ENCODE measurements at regions not wholly inside any gene's neighbourhood (a gene's known extent, or its start where the extent isn't known, plus 50 kb on each side); places are given as distances from the start of the nearest gene placed in this dataset.

- TF ChIP-seq Cebpa-rat (IDR thresholded peaks at IDR 0.05), result no peak
- Histone ChIP-seq H3K9me3 (replicated peaks in 1 of 11) (no peaks in the 10 kb centered on the region), H3K27me3 (no peaks in the 10 kb centered on the region), H3K9ac (no peak overlapping the region), H3K4me1 (peaks cover 9 to 13% (median 10%) of the 10 kb centered on the region in 10 experiments), H3K4me3 (no peak overlapping the region), H3K27ac (no peak overlapping the region), H4K20me1 (no peaks in the 10 kb centered on the region), H3K4me2 (peak overlapping the region in 10 of 11 experiments; percentile 24 to 60 (median 47); a peak in 15 of 22 replicates), H3K36me3 (no peaks in the 10 kb centered on the region)
Observed at GRCh38 chr2:8115966-8116365, 565.9 kb upstream of the ID2 start.

GRCh38 chr2:8116661-8117060 is 565.2 kb upstream of the ID2 start:
- no peak overlapping the region for H3K4me3 ChIP-seq
- H3K4me2 ChIP-seq, result peak overlapping the region; percentile 24 to 60 (median 47)
- no peaks in the 10 kb centered on the region for H3K9me3 ChIP-seq (replicated peaks in 1 of 11)
- H3K9ac ChIP-seq, result no peak overlapping the region
- peaks cover 9 to 13% (median 10%) of the 10 kb centered on the region in 10 experiments for H3K4me1 ChIP-seq
- H3K27ac ChIP-seq, result no peak overlapping the region
- no peak for TF ChIP-seq Cebpa-rat (IDR thresholded peaks at IDR 0.05)
- H3K27me3 ChIP-seq, result no peaks in the 10 kb centered on the region
- H4K20me1 ChIP-seq, result no peaks in the 10 kb centered on the region
- no peaks in the 10 kb centered on the region for H3K36me3 ChIP-seq

GRCh38 chr2:8118940-8119781 is 562.7 kb upstream of the ID2 start:
- Histone ChIP-seq H3K9me3 (replicated peaks in 1 of 11) (no peaks in the 10 kb centered on the region), H3K9ac (no peak overlapping the region), H3K4me3 (no peak overlapping the region), H3K4me2 (no peak overlapping the region), H3K4me1 (peaks cover 9 to 13% (median 10%) of the 10 kb centered on the region in 10 experiments), H3K36me3 (no peaks in the 10 kb centered on the region), H3K27me3 (no peaks in the 10 kb centered on the region), H3K27ac (no peak overlapping the region), H4K20me1 (no peaks in the 10 kb centered on the region)
- no peak for TF ChIP-seq Cebpa-rat (IDR thresholded peaks at IDR 0.05)

GRCh38 chr2:8119782-8120505 is 561.9 kb upstream of the ID2 start:
- Histone ChIP-seq H4K20me1 (no peaks in the 10 kb centered on the region), H3K4me2 (no peak overlapping the region), H3K9ac (no peak overlapping the region), H3K4me1 (peaks cover 9 to 13% (median 10%) of the 10 kb centered on the region in 10 experiments), H3K27ac (no peak overlapping the region), H3K27me3 (no peaks in the 10 kb centered on the region), H3K36me3 (no peaks in the 10 kb centered on the region), H3K9me3 (replicated peaks in 1 of 11) (no peaks in the 10 kb centered on the region), H3K4me3 (no peak overlapping the region)
- TF ChIP-seq Cebpa-rat (IDR thresholded peaks at IDR 0.05), result no peak

GRCh38 chr2:8120506-8120860 is 561.4 kb upstream of the ID2 start:
- no peak overlapping the region for H3K4me2 ChIP-seq
- no peak overlapping the region for H3K4me3 ChIP-seq
- H3K9me3 ChIP-seq (replicated peaks in 1 of 11), result no peaks in the 10 kb centered on the region
- no peak overlapping the region for H3K27ac ChIP-seq
- H3K9ac ChIP-seq, result no peak overlapping the region
- no peaks in the 10 kb centered on the region for H3K36me3 ChIP-seq
- no peaks in the 10 kb centered on the region for H3K27me3 ChIP-seq
- no peak for TF ChIP-seq Cebpa-rat (IDR thresholded peaks at IDR 0.05)
- H3K4me1 ChIP-seq, result peaks cover 9 to 13% (median 10%) of the 10 kb centered on the region in 10 experiments
- no peaks in the 10 kb centered on the region for H4K20me1 ChIP-seq

GRCh38 chr2:8121022-8121825 is 560.6 kb upstream of the ID2 start:
- no peaks in the 10 kb centered on the region for H3K27me3 ChIP-seq
- no peak overlapping the region for H3K9ac ChIP-seq
- H3K4me1 ChIP-seq, result peaks cover 7 to 10% (median 8%) of the 10 kb centered on the region in 10 experiments
- H3K27ac ChIP-seq, result no peak overlapping the region
- no peak overlapping the region for H3K4me3 ChIP-seq
- TF ChIP-seq Cebpa-rat (IDR thresholded peaks at IDR 0.05), result no peak
- no peak overlapping the region for H3K4me2 ChIP-seq
- H3K9me3 ChIP-seq (replicated peaks in 1 of 11), result no peaks in the 10 kb centered on the region
- H4K20me1 ChIP-seq, result no peaks in the 10 kb centered on the region
- no peaks in the 10 kb centered on the region for H3K36me3 ChIP-seq

- no peak overlapping the region for H3K4me3 ChIP-seq
- H3K9me3 ChIP-seq (replicated peaks in 1 of 11), result 0 out of 22 replicates have a peak, but pooled peaks cover 0 to 3% (median 0%) of the 10 kb centered on the region in 11 experiments
- H3K4me1 ChIP-seq, result peaks cover 0 to 3% (median under 1%) of the 10 kb centered on the region in 10 experiments; a peak in 12 of 20 replicates
- no peaks in the 10 kb centered on the region for H4K20me1 ChIP-seq
- H3K27me3 ChIP-seq, result no peaks in the 10 kb centered on the region
- H3K27ac ChIP-seq, result no peak overlapping the region
- no peak for TF ChIP-seq Cebpa-rat (IDR thresholded peaks at IDR 0.05)
- no peak overlapping the region for H3K9ac ChIP-seq
- no peaks in the 10 kb centered on the region for H3K36me3 ChIP-seq
- no peak overlapping the region for H3K4me2 ChIP-seq
Observed at GRCh38 chr2:8121826-8122513, 559.9 kb upstream of the ID2 start.

- no peaks in the 10 kb centered on the region for H3K27me3 ChIP-seq
- no peaks in the 10 kb centered on the region for H4K20me1 ChIP-seq
- 0 out of 22 replicates have a peak, but pooled peaks cover 0 to 5% (median 0%) of the 10 kb centered on the region in 11 experiments for H3K9me3 ChIP-seq (replicated peaks in 1 of 11)
- no peaks in the 10 kb centered on the region for H3K4me1 ChIP-seq
- no peak overlapping the region for H3K27ac ChIP-seq
- no peak overlapping the region for H3K4me3 ChIP-seq
- no peak overlapping the region for H3K9ac ChIP-seq
- H3K36me3 ChIP-seq, result no peaks in the 10 kb centered on the region
- no peak for TF ChIP-seq Cebpa-rat (IDR thresholded peaks at IDR 0.05)
- no peak overlapping the region for H3K4me2 ChIP-seq
Observed at GRCh38 chr2:8122520-8122919, 559.3 kb upstream of the ID2 start.

Data from BLaER1 treated with 17β-estradiol and CSF1 and Interleukin-3, amounts not matched to agents 10 nM and 100 nM (cell line).